SK-N-MC (cell line): ENCODE measurements at regions not wholly inside any gene's neighbourhood (a gene's known extent, or its start where the extent isn't known, plus 50 kb on each side); places are given as distances from the start of the nearest gene placed in this dataset.

Source experiments
- EZH2 ChIP-seq: fragments of 200-600 bp; sonication (generic); IDR thresholded peaks from one replicate; pipeline ENCODE4 v1.6.1; 2017; ENCODE audit warnings: antibody characterized with exemption
- FOXP2 ChIP-seq: optimal IDR thresholded peaks from 2 replicates; pipeline ENCODE3; 2011; ENCODE audit warnings: mild to moderate bottlenecking, moderate library complexity; ENCODE audit not compliant: insufficient read depth; ENCODE audit errors: extremely low read length, control extremely low read depth
- POLR2AphosphoS5 ChIP-seq: IDR thresholded peaks from 2 replicates; pipeline ENCODE4 v1.6.1; 2012; ENCODE audit warnings: mild to moderate bottlenecking, low read depth, low read length, borderline replicate concordance

GRCh38 chr9:107755246-107755645, 265.7 kb upstream of the KLF4 start:
- no peak for TF ChIP-seq EZH2
- TF ChIP-seq POLR2AphosphoS5 = no peak
- TF ChIP-seq FOXP2 = no peak
